Psoas muscle (tissue), 7 donors: ENCODE measurements at regions not wholly inside any gene's neighbourhood (a gene's known extent, or its start where the extent isn't known, plus 50 kb on each side); places are given as distances from the start of the nearest gene placed in this dataset.

Source experiments
- ATAC-seq, 4 donors: fragments of 200-7000 bp; cut with Tn5 transposase; one replicate each; pipeline ENCODE4 v1.9.1; 2020; ENCODE audit warnings: moderate library complexity in 3 of 4, mild to moderate bottlenecking in 2 of 4
- DNase-seq, 2 donors: peaks; one replicate each; pipeline ENCODE4 v3.0.0-alpha.2; 2020
- H3K27ac ChIP-seq: fragments of 200-600 bp; one replicate; pipeline ENCODE4 v1.8.0; 2022
- H3K27me3 ChIP-seq, 3 donors: fragments of 200-600 bp in 1 of 3; one replicate each; pipeline versions ENCODE4 v1.6.1 to v1.8.0; 2013 to 2022; ENCODE audit warnings: low read length in 2 of 3, mild to moderate bottlenecking in 2 of 3, moderate library complexity in 1 of 3; ENCODE audit not compliant: insufficient read depth in 3 of 3
- H3K36me3 ChIP-seq, 2 donors: fragments of 200-600 bp in 1 of 2; one replicate each; pipeline versions ENCODE4 v1.6.1 to v1.8.0; 2013 to 2022; ENCODE audit warnings: low read depth in 1 of 2, mild to moderate bottlenecking in 1 of 2, moderate library complexity in 1 of 2; ENCODE audit not compliant: insufficient read depth in 1 of 2
- H3K4me1 ChIP-seq: fragments of 200-600 bp; one replicate; pipeline ENCODE4 v1.8.0; 2022
- H3K4me3 ChIP-seq: fragments of 200-600 bp; one replicate; pipeline ENCODE4 v1.8.0; 2022; ENCODE audit warnings: mild to moderate bottlenecking
- H3K9me3 ChIP-seq: fragments of 200-600 bp; one replicate; pipeline ENCODE4 v1.8.0; 2022
- WGBS, 3 donors: extraction: QIAGEN DNeasy Blood & Tissue Kit; methylation state at CpG; one replicate each; pipeline versions ENCODE4 v1.1.6 to v1.1.7; 2013; 5-methylcytosine and 5-hydroxymethylcytosine counted together
- intact Hi-C, 2 donors: fragments of 100-400 bp; cut with DNase I; formaldehyde crosslinking; loops; one replicate each; pipeline versions ENCODE4 v1.11.0 to v1.14.2; 2022
- TF ChIP-seq, protein P1 (sequence below): fragments of 200-600 bp; IDR thresholded peaks from one replicate; pipeline ENCODE4 v1.8.0; 2022; ENCODE audit warnings: antibody characterized with exemption
- donor health status: healthy with polysubstance abuse.
- donor health status: DM: no; HTN: no; CAD: no; lungs with moderate emphysema.
- donor health status: Bipolar disorder and iron deficiency.
- donor health status: healthy.
- donor health status: DM: yes; HTN: yes; CAD: no.
- donor health status: DM: no; HTN: no; CAD: no.
- donor health status: DM: yes; HTN: yes; CAD: no.

DNA sequence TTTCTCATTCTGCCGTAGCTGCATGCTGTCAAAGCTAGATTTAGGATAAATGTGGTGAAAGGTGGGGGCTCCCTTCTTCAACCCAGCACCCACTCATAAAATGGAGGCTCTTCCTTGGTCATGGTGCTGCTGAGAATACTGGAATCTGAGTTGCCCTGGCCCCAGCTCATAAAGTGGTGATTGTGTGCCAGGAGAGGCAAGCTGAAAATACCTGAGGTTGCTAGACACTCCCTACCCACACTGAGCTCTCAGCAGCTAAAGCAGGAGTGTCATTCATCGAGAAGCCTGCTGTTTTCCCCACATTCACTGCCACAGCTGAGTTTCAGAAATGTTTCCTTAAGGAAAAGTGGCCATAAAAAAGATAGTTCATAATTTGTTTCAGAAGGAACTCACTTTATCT, 297.1 kb upstream of the RBMS1 start:
- TF ChIP-seq, protein P1, sequence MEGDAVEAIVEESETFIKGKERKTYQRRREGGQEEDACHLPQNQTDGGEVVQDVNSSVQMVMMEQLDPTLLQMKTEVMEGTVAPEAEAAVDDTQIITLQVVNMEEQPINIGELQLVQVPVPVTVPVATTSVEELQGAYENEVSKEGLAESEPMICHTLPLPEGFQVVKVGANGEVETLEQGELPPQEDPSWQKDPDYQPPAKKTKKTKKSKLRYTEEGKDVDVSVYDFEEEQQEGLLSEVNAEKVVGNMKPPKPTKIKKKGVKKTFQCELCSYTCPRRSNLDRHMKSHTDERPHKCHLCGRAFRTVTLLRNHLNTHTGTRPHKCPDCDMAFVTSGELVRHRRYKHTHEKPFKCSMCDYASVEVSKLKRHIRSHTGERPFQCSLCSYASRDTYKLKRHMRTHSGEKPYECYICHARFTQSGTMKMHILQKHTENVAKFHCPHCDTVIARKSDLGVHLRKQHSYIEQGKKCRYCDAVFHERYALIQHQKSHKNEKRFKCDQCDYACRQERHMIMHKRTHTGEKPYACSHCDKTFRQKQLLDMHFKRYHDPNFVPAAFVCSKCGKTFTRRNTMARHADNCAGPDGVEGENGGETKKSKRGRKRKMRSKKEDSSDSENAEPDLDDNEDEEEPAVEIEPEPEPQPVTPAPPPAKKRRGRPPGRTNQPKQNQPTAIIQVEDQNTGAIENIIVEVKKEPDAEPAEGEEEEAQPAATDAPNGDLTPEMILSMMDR, result no peak
- H3K4me3 ChIP-seq, result no peak overlapping the region
- no peak overlapping the region for H3K27ac ChIP-seq
- ATAC-seq (no peak), DNase-seq (no peak)
- H3K4me1 ChIP-seq, result no peaks in the 10 kb centered on the region
- H3K27me3 ChIP-seq, result peaks cover 0 to 4% (median 0%) of the 10 kb centered on the region in 3 donors
- H3K36me3 ChIP-seq, result no peaks in the 10 kb centered on the region
- WGBS, 3 donors, result 67 to 69% (median 67%) methylated on average over 2 of the region's 2 CpGs
- H3K9me3 ChIP-seq, result no peaks in the 10 kb centered on the region
- intact Hi-C loops, result no loop called here

DNA sequence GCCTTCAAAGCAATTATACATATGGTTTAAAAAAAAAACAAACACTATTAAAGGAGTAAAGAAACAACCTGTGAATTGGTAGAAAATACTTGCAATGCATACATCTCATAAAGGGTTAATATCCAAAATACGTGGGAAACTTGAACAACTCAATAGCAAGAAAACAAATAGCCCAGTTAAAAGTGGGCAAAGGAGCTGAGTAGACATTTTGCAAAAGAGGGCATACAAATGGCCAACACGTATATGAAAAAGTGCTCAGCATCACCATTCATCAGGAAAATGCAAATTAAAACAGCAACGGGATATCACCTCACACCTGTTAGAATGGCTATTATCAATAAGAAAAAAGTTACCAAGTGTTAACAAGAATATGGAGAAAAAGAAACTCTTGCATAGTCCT, 298.3 kb upstream of the RBMS1 start:
- Histone ChIP-seq H3K36me3 (no peaks in the 10 kb centered on the region), H3K27ac (no peak overlapping the region), H3K4me3 (no peak overlapping the region), H3K9me3 (no peaks in the 10 kb centered on the region), H3K4me1 (no peaks in the 10 kb centered on the region), H3K27me3 (no peaks in the 10 kb centered on the region)
- WGBS, 3 donors, result 68 to 71% (median 68%) methylated on average over 3 of the region's 3 CpGs
- intact Hi-C loops, result no loop called here
- TF ChIP-seq, protein P1, result no peak
- DNase-seq (no peak), ATAC-seq (no peak)

DNA sequence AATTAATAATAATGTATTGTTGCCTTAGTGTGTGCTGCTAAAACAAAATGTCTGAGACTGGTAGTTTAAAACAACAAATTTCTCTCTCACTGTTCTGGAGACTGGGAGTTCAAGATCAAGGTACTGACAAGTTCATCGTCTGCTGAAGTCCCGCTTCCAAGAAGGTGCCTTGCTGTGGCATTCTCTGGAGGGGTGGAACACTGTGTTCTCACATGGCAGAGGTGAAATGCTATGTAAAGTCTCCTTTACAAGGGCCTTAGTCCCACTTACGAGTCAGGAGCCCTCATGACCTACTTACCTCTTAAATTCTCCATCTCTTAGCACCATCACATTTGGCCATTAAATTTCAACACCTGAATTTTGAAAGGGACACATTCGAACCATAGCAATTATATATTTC, 299.2 kb upstream of the RBMS1 start:
- intact Hi-C loops, result no loop called here
- WGBS, 3 donors, result 71 to 76% (median 72%) methylated on average over 4 of the region's 4 CpGs
- Histone ChIP-seq H3K27ac (no peak overlapping the region), H3K9me3 (no peaks in the 10 kb centered on the region), H3K4me3 (no peak overlapping the region), H3K27me3 (no peaks in the 10 kb centered on the region), H3K4me1 (no peaks in the 10 kb centered on the region), H3K36me3 (no peaks in the 10 kb centered on the region)
- DNase-seq (no peak), ATAC-seq (no peak)
- TF ChIP-seq, protein P1, result no peak

DNA sequence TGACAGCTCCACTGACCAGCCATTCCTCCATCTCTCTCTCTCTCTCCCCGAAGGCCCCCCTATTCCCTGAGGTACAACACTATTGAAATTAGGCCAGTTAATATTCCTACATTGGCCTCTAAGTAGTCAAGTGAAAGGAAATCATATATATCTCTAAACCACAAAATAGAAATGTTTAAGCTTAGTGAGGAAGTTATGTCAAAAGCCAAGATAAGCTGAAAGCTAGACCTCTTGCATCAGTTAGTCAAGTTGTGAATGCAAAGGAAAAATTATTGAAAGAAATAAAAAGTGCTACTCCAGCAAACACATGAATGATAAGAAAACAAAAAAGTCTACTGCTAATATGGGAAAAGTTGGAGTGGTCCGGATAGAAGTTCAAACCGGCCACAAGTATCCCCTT, 301.3 kb upstream of the RBMS1 start:
- ATAC-seq (no peak), DNase-seq (no peak)
- 86 to 93% (median 92%) methylated on average over 3 of the region's 3 CpGs for WGBS, 3 donors
- TF ChIP-seq, protein P1, result no peak
- Histone ChIP-seq H3K4me1 (no peaks in the 10 kb centered on the region), H3K27ac (no peak overlapping the region), H3K27me3 (no peaks in the 10 kb centered on the region), H3K36me3 (no peaks in the 10 kb centered on the region), H3K4me3 (no peak overlapping the region), H3K9me3 (no peaks in the 10 kb centered on the region)
- intact Hi-C loops, result no loop called here

DNA sequence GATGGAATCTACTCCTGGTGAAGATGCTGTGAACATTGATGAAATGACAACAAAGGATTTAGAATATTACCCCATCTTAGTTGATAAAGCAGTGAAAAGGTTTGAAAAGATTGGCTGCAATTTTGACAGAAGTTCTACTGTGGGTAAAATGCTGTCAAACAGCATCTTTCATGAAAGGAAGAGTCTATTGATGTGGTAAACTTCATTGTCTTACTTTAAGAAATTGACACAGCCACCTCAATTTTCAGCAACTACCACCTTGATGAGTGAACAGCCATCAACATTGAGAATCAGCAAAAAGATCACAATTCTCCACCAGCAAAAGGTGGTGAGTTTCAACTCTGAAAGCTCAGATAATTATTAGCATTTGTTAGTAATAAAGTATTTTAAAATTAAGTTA, 310.3 kb upstream of the RBMS1 start:
- ATAC-seq (no peak), DNase-seq (no peak)
- TF ChIP-seq, protein P1, result no peak
- H3K9me3 ChIP-seq, result no peaks in the 10 kb centered on the region
- H3K27me3 ChIP-seq, result no peaks in the 10 kb centered on the region
- no peak overlapping the region for H3K4me3 ChIP-seq
- H3K4me1 ChIP-seq, result no peaks in the 10 kb centered on the region
- H3K36me3 ChIP-seq, result no peaks in the 10 kb centered on the region
- intact Hi-C loops, result no loop called here
- H3K27ac ChIP-seq, result no peak overlapping the region
